ENCODE measurements at regions not wholly inside any gene's neighbourhood (a gene's known extent, or its start where the extent isn't known, plus 50 kb on each side); places are given as distances from the start of the nearest gene placed in this dataset.
"Not testable (repeated sequence)": the region's sequence is repeated elsewhere in the genome, so short reads cannot be mapped to it uniquely, and the experiment has no call there.

DNA sequence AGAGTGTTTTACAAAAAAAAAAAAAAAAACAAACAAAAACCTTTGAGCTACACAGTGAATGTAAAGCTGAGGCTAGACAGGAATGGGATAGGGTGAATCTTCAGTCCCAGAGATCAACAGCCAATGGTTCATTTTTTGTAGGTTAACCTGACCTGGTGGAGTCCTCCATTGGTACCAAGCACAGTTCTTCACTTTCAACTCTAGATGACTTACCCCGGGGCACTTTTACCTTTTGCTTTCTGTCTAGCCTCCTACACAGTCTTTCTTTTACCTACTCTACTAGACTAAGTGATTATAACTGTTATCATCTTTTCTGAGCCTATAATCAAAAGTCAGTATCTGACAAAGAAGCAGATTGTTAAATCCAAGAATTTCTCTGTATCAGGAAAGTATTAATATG is 50.9 kb downstream of the ANXA2R start:
- no peak overlapping the region for H3K4me3 ChIP-seq (ENCODE audit: insufficient read length, low read depth)
- peaks cover 44% of the 10 kb centered on the region for H3K27me3 ChIP-seq (ENCODE audit: insufficient read depth, insufficient read length)
- H3K9me3 ChIP-seq (ENCODE audit: insufficient read depth, low read length) = peaks cover 14% of the 10 kb centered on the region; the same call in 1 of the 2 replicates
- no peaks in the 10 kb centered on the region for H3K36me3 ChIP-seq (ENCODE audit: insufficient read depth, insufficient read length, low read length)
- no peak for DNase-seq (ENCODE audit: low read depth, low spot score)
- no peak overlapping the region for H3K9ac ChIP-seq (ENCODE audit: insufficient read length, low read depth)
- H3K4me1 ChIP-seq (ENCODE audit: insufficient read depth, insufficient read length) = peaks cover 3% of the 10 kb centered on the region
- TF ChIP-seq ZNF274 (IDR thresholded peaks at IDR 0.05; ENCODE audit: low read depth, low read length) (no peak), YY1 (IDR thresholded peaks at IDR 0.05; ENCODE audit: insufficient read depth, insufficient read length) (no peak), SUZ12 (IDR thresholded peaks at IDR 0.05; ENCODE audit: extremely low read depth, insufficient read depth, insufficient read length) (no peak)

DNA sequence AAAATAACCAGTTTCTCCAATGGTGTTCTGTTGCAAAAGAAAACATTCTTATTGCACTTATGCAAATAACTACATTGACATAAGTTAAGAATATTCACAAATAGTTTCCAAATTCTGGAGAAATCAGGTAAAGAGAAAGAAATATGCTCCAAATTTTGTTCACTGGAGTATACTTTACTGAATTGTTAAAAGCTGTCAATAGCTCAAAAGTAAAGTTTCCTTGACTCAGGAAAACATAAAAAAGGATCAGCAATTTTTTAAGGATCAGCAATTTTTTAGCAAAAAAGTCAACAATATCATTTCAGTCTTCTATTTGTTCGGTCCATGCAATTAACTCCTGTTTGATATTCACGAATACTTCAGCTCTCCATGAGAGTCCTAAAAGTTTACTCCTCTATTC is 51.6 kb downstream of the ANXA2R start:
- Histone ChIP-seq H3K9ac (ENCODE audit: insufficient read length, low read depth) (no peak overlapping the region), H3K4me1 (ENCODE audit: insufficient read depth, insufficient read length) (peaks cover 3% of the 10 kb centered on the region), H3K27me3 (ENCODE audit: insufficient read depth, insufficient read length) (peaks cover 38% of the 10 kb centered on the region)

DNA sequence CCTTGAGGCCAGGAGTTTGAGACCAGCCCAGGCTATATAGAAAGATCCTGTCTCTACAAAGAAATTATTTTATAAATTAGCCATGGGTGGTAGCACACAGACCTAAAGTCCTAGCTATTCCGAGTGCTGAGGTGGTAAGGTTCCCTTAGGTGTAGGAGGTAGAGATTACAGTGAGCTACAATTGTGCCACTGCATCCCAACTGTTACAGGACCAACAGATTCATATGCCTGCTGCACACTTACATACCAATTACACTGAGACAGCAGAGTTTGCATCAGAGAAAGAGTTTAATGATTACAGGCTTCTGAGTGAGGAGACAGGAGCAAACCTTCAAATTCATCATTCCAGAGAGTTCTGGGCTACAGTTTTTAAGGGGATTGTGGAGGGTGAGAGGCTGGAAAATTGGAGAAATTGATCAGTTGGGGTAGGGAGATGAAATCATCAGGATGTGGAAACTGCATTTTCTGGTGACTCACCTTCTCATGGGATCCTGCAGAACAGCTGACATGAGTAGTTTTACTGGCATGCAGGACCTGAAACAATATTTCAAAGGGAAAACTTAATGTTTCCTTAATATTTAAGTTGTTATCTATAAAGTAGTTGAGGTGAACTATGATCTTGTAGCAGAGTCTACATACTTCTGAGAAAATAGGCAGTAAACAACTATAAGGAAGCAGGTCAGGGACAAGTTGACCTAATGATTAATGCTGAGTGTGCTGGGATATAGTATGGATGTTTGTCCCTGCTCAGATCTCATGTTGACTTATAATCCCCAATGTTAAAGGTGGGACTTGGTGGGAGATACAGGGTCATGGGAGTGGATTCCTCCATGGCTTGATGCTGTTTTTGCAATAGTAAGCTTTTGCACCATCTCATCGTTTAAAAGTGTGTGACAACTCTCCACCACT is 54.7 kb downstream of the ANXA2R start:
- H3K9ac ChIP-seq (ENCODE audit: insufficient read length, low read depth) = no peak overlapping the region
- H3K9me3 ChIP-seq (ENCODE audit: insufficient read depth, low read length) = peaks cover 14% of the 10 kb centered on the region; the same call in 1 of the 2 replicates
- no peaks in the 10 kb centered on the region for H3K4me1 ChIP-seq (ENCODE audit: insufficient read depth, insufficient read length)
- no peak overlapping the region for H3K4me3 ChIP-seq (ENCODE audit: insufficient read length, low read depth)
- no peaks in the 10 kb centered on the region for H3K36me3 ChIP-seq (ENCODE audit: insufficient read depth, insufficient read length, low read length)
- no peak for DNase-seq (ENCODE audit: low read depth, low spot score)
- peaks cover 6% of the 10 kb centered on the region for H3K27me3 ChIP-seq (ENCODE audit: insufficient read depth, insufficient read length)
- no peak for TF ChIP-seq SUZ12 (IDR thresholded peaks at IDR 0.05; ENCODE audit: extremely low read depth, insufficient read depth, insufficient read length)
- TF ChIP-seq ZNF274 (IDR thresholded peaks at IDR 0.05; ENCODE audit: low read depth, low read length) = no peak
- TF ChIP-seq YY1 (IDR thresholded peaks at IDR 0.05; ENCODE audit: insufficient read depth, insufficient read length) = no peak

More for the DNA sequence above, 51.6 kb downstream of the ANXA2R start:
- Histone ChIP-seq H3K9me3 (ENCODE audit: insufficient read depth, low read length) (peaks cover 14% of the 10 kb centered on the region; the same call in 1 of the 2 replicates), H3K4me3 (ENCODE audit: insufficient read length, low read depth) (no peak overlapping the region), H3K36me3 (ENCODE audit: insufficient read depth, insufficient read length, low read length) (no peaks in the 10 kb centered on the region)
- no peak for DNase-seq (ENCODE audit: low read depth, low spot score)
- no peak for TF ChIP-seq YY1 (IDR thresholded peaks at IDR 0.05; ENCODE audit: insufficient read depth, insufficient read length)
- no peak for TF ChIP-seq SUZ12 (IDR thresholded peaks at IDR 0.05; ENCODE audit: extremely low read depth, insufficient read depth, insufficient read length)
- no peak for TF ChIP-seq ZNF274 (IDR thresholded peaks at IDR 0.05; ENCODE audit: low read depth, low read length)

DNA sequence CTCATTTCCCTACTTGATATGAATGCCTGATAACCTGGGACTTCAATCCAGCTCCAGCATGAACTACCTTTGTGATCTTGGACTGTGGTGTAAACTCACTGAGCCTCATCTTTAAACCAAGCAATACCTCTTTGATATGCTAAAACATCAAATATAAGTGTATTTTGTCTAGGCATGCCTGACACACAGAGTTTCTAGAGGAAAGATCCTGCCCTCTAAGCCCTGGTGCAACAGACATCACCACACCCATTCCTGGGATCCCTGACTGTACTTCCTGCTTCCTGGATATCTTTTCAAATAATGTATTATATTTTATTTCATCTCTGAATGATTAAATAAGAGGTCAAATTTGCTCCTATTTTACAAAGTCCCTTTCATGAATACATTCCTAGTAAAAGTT is 55.8 kb downstream of the ANXA2R start:
- no peak for DNase-seq (ENCODE audit: low read depth, low spot score)
- no peaks in the 10 kb centered on the region for H3K4me1 ChIP-seq (ENCODE audit: insufficient read depth, insufficient read length)
- no peaks in the 10 kb centered on the region for H3K36me3 ChIP-seq (ENCODE audit: insufficient read depth, insufficient read length, low read length)
- no peak for TF ChIP-seq YY1 (IDR thresholded peaks at IDR 0.05; ENCODE audit: insufficient read depth, insufficient read length)
- no peak for TF ChIP-seq SUZ12 (IDR thresholded peaks at IDR 0.05; ENCODE audit: extremely low read depth, insufficient read depth, insufficient read length)
- no peak for TF ChIP-seq ZNF274 (IDR thresholded peaks at IDR 0.05; ENCODE audit: low read depth, low read length)
- H3K9me3 ChIP-seq (ENCODE audit: insufficient read depth, low read length) = peaks cover 17% of the 10 kb centered on the region; the same call in 1 of the 2 replicates
- H3K4me3 ChIP-seq (ENCODE audit: insufficient read length, low read depth) = no peak overlapping the region
- H3K9ac ChIP-seq (ENCODE audit: insufficient read length, low read depth) = no peak overlapping the region
- H3K27me3 ChIP-seq (ENCODE audit: insufficient read depth, insufficient read length) = no peaks in the 10 kb centered on the region

DNA sequence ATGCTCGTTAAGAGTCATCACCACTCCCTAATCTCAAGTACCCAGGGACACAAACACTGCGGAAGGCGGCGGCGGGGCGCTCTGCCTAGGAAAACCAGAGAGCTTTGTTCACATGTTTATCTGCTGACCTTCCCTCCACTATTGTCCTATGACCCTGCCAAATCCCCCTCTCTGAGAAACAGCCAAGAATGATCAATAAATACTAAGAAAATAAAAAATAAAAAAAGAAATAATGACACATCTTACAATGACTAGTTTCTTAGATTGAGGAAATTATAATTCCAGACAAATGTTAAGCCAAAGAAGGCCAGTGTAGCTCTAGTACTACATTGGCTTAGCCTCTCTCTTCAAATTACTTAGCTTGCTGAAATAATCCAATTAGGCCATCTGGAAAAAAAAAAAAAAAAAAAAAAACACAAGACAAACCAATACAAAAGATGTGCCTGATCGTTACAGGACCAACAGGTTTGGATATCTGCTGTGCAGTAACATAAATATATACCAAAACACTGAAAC is 58.0 kb downstream of the ANXA2R start:
- peaks cover 25% of the 10 kb centered on the region for H3K9me3 ChIP-seq (ENCODE audit: insufficient read depth, low read length)
- H3K4me3 ChIP-seq (ENCODE audit: insufficient read length, low read depth) = no peak overlapping the region
- TF ChIP-seq SUZ12 (IDR thresholded peaks at IDR 0.05; ENCODE audit: extremely low read depth, insufficient read depth, insufficient read length) = no peak
- no peak for TF ChIP-seq YY1 (IDR thresholded peaks at IDR 0.05; ENCODE audit: insufficient read depth, insufficient read length)
- no peak for TF ChIP-seq ZNF274 (IDR thresholded peaks at IDR 0.05; ENCODE audit: low read depth, low read length)
- H3K27me3 ChIP-seq (ENCODE audit: insufficient read depth, insufficient read length) = no peaks in the 10 kb centered on the region
- DNase-seq (ENCODE audit: low read depth, low spot score) = no peak
- no peaks in the 10 kb centered on the region for H3K36me3 ChIP-seq (ENCODE audit: insufficient read depth, insufficient read length, low read length)
- no peak overlapping the region for H3K9ac ChIP-seq (ENCODE audit: insufficient read length, low read depth)
- no peaks in the 10 kb centered on the region for H3K4me1 ChIP-seq (ENCODE audit: insufficient read depth, insufficient read length)

DNA sequence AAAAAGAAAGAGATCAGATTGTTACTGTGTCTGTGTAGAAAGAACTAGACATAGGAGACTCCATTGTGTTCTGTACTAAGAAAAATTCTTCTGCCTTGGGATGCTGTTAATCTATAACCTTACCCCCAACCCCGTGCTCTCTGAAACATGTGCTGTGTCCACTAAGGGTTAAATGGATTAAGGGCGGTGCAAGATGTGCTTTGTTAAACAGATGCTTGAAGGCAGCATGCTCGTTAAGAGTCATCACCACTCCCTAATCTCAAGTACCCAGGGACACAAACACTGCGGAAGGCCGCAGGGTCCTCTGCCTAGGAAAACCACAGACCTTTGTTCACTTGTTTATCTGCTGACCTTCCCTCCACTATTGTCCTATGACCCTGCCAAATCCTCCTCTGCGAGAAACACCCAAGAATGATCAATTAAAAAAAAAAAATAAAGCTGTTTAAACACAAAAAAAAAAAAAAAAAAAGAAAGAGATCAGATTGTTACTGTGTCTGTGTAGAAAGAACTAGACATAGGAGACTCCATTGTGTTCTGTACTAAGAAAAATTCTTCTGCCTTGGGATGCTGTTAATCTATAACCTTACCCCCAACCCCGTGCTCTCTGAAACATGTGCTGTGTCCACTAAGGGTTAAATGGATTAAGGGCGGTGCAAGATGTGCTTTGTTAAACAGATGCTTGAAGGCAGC is 58.6 kb downstream of the ANXA2R start:
- peaks cover 25% of the 10 kb centered on the region for H3K9me3 ChIP-seq (ENCODE audit: insufficient read depth, low read length)
- H3K36me3 ChIP-seq (ENCODE audit: insufficient read depth, insufficient read length, low read length); H3K4me3 ChIP-seq (ENCODE audit: insufficient read length, low read depth); H3K27me3 ChIP-seq (ENCODE audit: insufficient read depth, insufficient read length); H3K4me1 ChIP-seq (ENCODE audit: insufficient read depth, insufficient read length); H3K9ac ChIP-seq (ENCODE audit: insufficient read length, low read depth); DNase-seq (ENCODE audit: low read depth, low spot score): not testable (repeated sequence)

DNA sequence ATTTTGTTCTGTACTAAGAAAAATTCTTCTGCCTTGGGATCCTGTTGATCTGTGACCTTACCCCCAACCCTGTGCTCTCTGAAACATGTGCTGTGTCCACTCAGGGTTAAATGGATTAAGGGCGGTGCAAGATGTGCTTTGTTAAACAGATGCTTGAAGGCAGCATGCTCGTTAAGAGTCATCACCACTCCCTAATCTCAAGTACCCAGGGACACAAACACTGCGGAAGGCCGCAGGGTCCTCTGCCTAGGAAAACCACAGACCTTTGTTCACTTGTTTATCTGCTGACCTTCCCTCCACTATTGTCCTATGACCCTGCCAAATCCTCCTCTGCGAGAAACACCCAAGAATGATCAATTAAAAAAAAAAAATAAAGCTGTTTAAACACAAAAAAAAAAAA is 59.1 kb downstream of the ANXA2R start:
- not testable (repeated sequence) for H3K4me1 ChIP-seq (ENCODE audit: insufficient read depth, insufficient read length); DNase-seq (ENCODE audit: low read depth, low spot score); H3K27me3 ChIP-seq (ENCODE audit: insufficient read depth, insufficient read length); H3K36me3 ChIP-seq (ENCODE audit: insufficient read depth, insufficient read length, low read length); H3K9ac ChIP-seq (ENCODE audit: insufficient read length, low read depth); H3K4me3 ChIP-seq (ENCODE audit: insufficient read length, low read depth)
- H3K9me3 ChIP-seq (ENCODE audit: insufficient read depth, low read length) = peaks cover 25% of the 10 kb centered on the region

DNA sequence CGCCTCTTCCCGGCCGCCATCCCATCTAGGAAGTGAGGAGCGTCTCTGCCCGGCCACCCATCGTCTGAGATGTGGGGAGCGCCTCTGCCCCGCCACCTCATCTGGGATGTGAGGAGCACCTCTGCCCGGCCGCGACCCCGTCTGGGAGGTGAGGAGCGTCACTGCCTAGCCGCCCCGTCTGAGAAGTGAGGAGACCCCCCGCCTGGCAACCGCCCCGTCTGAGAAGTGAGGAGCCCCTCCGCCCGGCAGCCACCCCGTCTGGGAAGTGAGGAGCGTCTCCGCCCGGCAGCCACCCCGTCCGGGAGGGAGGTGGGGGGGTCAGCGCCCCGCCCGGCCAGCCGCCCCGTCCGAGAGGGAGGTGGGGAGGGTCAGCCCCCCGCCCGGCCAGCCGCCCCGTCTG is 59.7 kb downstream of the ANXA2R start:
- H3K27me3 ChIP-seq (ENCODE audit: insufficient read depth, insufficient read length); H3K9ac ChIP-seq (ENCODE audit: insufficient read length, low read depth); H3K4me1 ChIP-seq (ENCODE audit: insufficient read depth, insufficient read length); H3K4me3 ChIP-seq (ENCODE audit: insufficient read length, low read depth); H3K36me3 ChIP-seq (ENCODE audit: insufficient read depth, insufficient read length, low read length); DNase-seq (ENCODE audit: low read depth, low spot score): not testable (repeated sequence)
- H3K9me3 ChIP-seq (ENCODE audit: insufficient read depth, low read length) = peaks cover 24% of the 10 kb centered on the region

DNA sequence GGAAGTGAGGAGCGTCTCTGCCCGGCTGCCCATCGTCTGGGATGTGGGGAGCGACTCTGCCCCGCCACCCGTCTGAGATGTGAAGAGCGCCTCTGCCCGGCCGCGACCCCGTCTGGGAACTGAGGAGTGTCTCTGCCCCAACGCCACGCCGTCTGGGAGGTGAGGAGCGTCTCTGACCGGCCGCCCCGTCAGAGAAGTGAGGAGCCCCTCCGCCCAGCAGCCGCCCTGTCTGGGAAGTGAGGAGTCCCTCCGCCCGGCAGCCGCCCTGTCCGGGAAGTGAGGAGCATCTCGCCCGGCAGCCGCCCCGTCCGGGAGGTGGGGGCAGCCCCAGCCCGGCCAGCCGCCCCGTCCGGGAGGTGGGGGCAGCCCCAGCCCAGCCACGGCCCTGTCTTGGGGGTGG is 60.9 kb downstream of the ANXA2R start:
- DNase-seq (ENCODE audit: low read depth, low spot score); H3K9ac ChIP-seq (ENCODE audit: insufficient read length, low read depth); H3K36me3 ChIP-seq (ENCODE audit: insufficient read depth, insufficient read length, low read length); H3K4me3 ChIP-seq (ENCODE audit: insufficient read length, low read depth); H3K4me1 ChIP-seq (ENCODE audit: insufficient read depth, insufficient read length); H3K27me3 ChIP-seq (ENCODE audit: insufficient read depth, insufficient read length): not testable (repeated sequence)
- H3K9me3 ChIP-seq (ENCODE audit: insufficient read depth, low read length) = peaks cover 17% of the 10 kb centered on the region
